ENCODE measurements at regions not wholly inside any gene's neighbourhood (a gene's known extent, or its start where the extent isn't known, plus 50 kb on each side); places are given as distances from the start of the nearest gene placed in this dataset.

- ChIA-PET CTCF (no interaction called here), POLR2A (no interaction called here)
- intact Hi-C loops (cut with micrococcal nuclease), result loop anchor here (10.0 kb wide), 1 partner anchor 123 kb away; no protein-coding TSS in a partner anchor
- no peaks in the 10 kb centered on the region for H3K4me1 Mint-ChIP-seq
- H3K27me3 Mint-ChIP-seq, result peaks cover 10% of the 10 kb centered on the region
- no peak overlapping the region for H3K27ac Mint-ChIP-seq
- DNase-seq (no peak), ATAC-seq (ENCODE audit: low read depth) (no peak)
- no peak for TF ChIP-seq CTCF (IDR thresholded peaks at IDR 0.05)
- no peaks in the 10 kb centered on the region for H3K36me3 Mint-ChIP-seq (ENCODE audit: low read depth)
- no peaks in the 10 kb centered on the region for H3K9me3 Mint-ChIP-seq
- no peak overlapping the region for H3K4me3 Mint-ChIP-seq
Observed at GRCh38 chr18:24602201-24602600, 141.8 kb downstream of the HRH4 start.

- Mint-ChIP-seq H3K36me3 (ENCODE audit: low read depth) (no peaks in the 10 kb centered on the region), H3K4me1 (no peaks in the 10 kb centered on the region), H3K9me3 (no peaks in the 10 kb centered on the region), H3K4me3 (no peak overlapping the region), H3K27me3 (peaks cover 5% of the 10 kb centered on the region), H3K27ac (no peak overlapping the region)
- intact Hi-C loops (cut with micrococcal nuclease), result loop anchor here (10.0 kb wide), 1 partner anchor 122 kb away; no protein-coding TSS in a partner anchor
- DNase-seq (no peak), ATAC-seq (ENCODE audit: low read depth) (no peak)
- no peak for TF ChIP-seq CTCF (IDR thresholded peaks at IDR 0.05)
- CTCF ChIA-PET, result no interaction called here
- POLR2A ChIA-PET, result no interaction called here
Observed at GRCh38 chr18:24603151-24603550, 142.7 kb downstream of the HRH4 start.

GRCh38 chr18:24605444-24605843 is 145.0 kb downstream of the HRH4 start:
- H3K27me3 Mint-ChIP-seq, result no peaks in the 10 kb centered on the region
- ChIA-PET CTCF (no interaction called here), POLR2A (no interaction called here)
- no peak overlapping the region for H3K27ac Mint-ChIP-seq
- H3K4me3 Mint-ChIP-seq, result no peak overlapping the region
- intact Hi-C loops (cut with micrococcal nuclease), result loop anchor here (10.0 kb wide), 1 partner anchor 119 kb away; no protein-coding TSS in a partner anchor
- no peaks in the 10 kb centered on the region for H3K9me3 Mint-ChIP-seq
- DNase-seq, result no peak
- no peaks in the 10 kb centered on the region for H3K36me3 Mint-ChIP-seq (ENCODE audit: low read depth)
- TF ChIP-seq CTCF (IDR thresholded peaks at IDR 0.05), result no peak
- ATAC-seq (ENCODE audit: low read depth), result no peak
- H3K4me1 Mint-ChIP-seq, result no peaks in the 10 kb centered on the region

GRCh38 chr18:24609254-24609653 is 148.8 kb downstream of the HRH4 start:
- intact Hi-C loops (cut with micrococcal nuclease), result loop anchor here (10.0 kb wide), 1 partner anchor 116 kb away; no protein-coding TSS in a partner anchor
- TF ChIP-seq CTCF (IDR thresholded peaks at IDR 0.05), result no peak
- ChIA-PET CTCF (interaction anchor here (0.8 kb wide), 1 partner anchor 9 kb away, joined by 3 read pairs; no protein-coding TSS in a partner anchor), POLR2A (no interaction called here)
- no peak for DNase-seq
- no peaks in the 10 kb centered on the region for H3K9me3 Mint-ChIP-seq
- no peak for ATAC-seq (ENCODE audit: low read depth)
- no peaks in the 10 kb centered on the region for H3K36me3 Mint-ChIP-seq (ENCODE audit: low read depth)
- H3K27ac Mint-ChIP-seq, result no peak overlapping the region
- no peak overlapping the region for H3K4me3 Mint-ChIP-seq
- H3K27me3 Mint-ChIP-seq, result no peaks in the 10 kb centered on the region
- H3K4me1 Mint-ChIP-seq, result no peaks in the 10 kb centered on the region

GRCh38 chr18:24611075-24611474 is 150.6 kb downstream of the HRH4 start:
- no peaks in the 10 kb centered on the region for H3K9me3 Mint-ChIP-seq
- no peaks in the 10 kb centered on the region for H3K27me3 Mint-ChIP-seq
- intact Hi-C loops (cut with micrococcal nuclease), result no loop called here
- no peaks in the 10 kb centered on the region for H3K36me3 Mint-ChIP-seq (ENCODE audit: low read depth)
- no peak for ATAC-seq (ENCODE audit: low read depth)
- POLR2A ChIA-PET, result no interaction called here
- TF ChIP-seq CTCF (IDR thresholded peaks at IDR 0.05), result no peak
- no peaks in the 10 kb centered on the region for H3K4me1 Mint-ChIP-seq
- no peak overlapping the region for H3K4me3 Mint-ChIP-seq
- no peak overlapping the region for H3K27ac Mint-ChIP-seq
- no peak for DNase-seq
- CTCF ChIA-PET, result no interaction called here

All from activated B cell treated with CpG ODN at 0.5 μM for 24 hours (primary cell).